ENCODE measurements at regions not wholly inside any gene's neighbourhood (a gene's known extent, or its start where the extent isn't known, plus 50 kb on each side); places are given as distances from the start of the nearest gene placed in this dataset.

- Histone ChIP-seq H3K36me3 (ENCODE audit: insufficient read depth, low read length) (no peaks in the 10 kb centered on the region), H3K4me2 (ENCODE audit: low read depth, low read length, poor library complexity, severe bottlenecking) (no peak overlapping the region), H3K27me3 (ENCODE audit: insufficient read depth, low read length, poor library complexity, severe bottlenecking) (no peaks in the 10 kb centered on the region), H3K9ac (ENCODE audit: low read depth, low read length, poor library complexity, severe bottlenecking) (no peak overlapping the region), H3K79me2 (ENCODE audit: insufficient read depth, low read length) (no peaks in the 10 kb centered on the region), H3K9me2 (replicated peaks; ENCODE audit: low read depth, low read length) (no peaks in the 10 kb centered on the region), H3K9me3 (ENCODE audit: insufficient read depth, low read depth, low read length) (no peaks in the 10 kb centered on the region), H3K4me1 (ENCODE audit: insufficient read depth, low read length, poor library complexity, severe bottlenecking) (no peaks in the 10 kb centered on the region), H3K4me3 (ENCODE audit: low read length, poor library complexity, severe bottlenecking) (no peak overlapping the region), H4K20me1 (ENCODE audit: insufficient read depth, low read length, poor library complexity, severe bottlenecking) (no peaks in the 10 kb centered on the region), H2AFZ (ENCODE audit: low read length) (no peak overlapping the region), H3F3A (ENCODE audit: low read depth) (no peaks in the 10 kb centered on the region)
- no peak for TF ChIP-seq EZH2phosphoT487 (IDR thresholded peaks at IDR 0.05; ENCODE audit: borderline replicate concordance)
- TF ChIP-seq, protein P1, sequence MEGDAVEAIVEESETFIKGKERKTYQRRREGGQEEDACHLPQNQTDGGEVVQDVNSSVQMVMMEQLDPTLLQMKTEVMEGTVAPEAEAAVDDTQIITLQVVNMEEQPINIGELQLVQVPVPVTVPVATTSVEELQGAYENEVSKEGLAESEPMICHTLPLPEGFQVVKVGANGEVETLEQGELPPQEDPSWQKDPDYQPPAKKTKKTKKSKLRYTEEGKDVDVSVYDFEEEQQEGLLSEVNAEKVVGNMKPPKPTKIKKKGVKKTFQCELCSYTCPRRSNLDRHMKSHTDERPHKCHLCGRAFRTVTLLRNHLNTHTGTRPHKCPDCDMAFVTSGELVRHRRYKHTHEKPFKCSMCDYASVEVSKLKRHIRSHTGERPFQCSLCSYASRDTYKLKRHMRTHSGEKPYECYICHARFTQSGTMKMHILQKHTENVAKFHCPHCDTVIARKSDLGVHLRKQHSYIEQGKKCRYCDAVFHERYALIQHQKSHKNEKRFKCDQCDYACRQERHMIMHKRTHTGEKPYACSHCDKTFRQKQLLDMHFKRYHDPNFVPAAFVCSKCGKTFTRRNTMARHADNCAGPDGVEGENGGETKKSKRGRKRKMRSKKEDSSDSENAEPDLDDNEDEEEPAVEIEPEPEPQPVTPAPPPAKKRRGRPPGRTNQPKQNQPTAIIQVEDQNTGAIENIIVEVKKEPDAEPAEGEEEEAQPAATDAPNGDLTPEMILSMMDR (conservative IDR thresholded peaks at IDR 0.05; ENCODE audit: low read length), result no peak
Measured at GRCh38 chr5:174396541-174396940, 327.8 kb upstream of the MSX2 start.

- H2AFZ ChIP-seq (ENCODE audit: low read length), result no peak overlapping the region
- no peak overlapping the region for H3K9ac ChIP-seq (ENCODE audit: low read depth, low read length, poor library complexity, severe bottlenecking)
- H3K9me3 ChIP-seq (ENCODE audit: insufficient read depth, low read depth, low read length), result no peaks in the 10 kb centered on the region
- no peaks in the 10 kb centered on the region for H3K36me3 ChIP-seq (ENCODE audit: insufficient read depth, low read length)
- H3K79me2 ChIP-seq (ENCODE audit: insufficient read depth, low read length), result no peaks in the 10 kb centered on the region
- no peaks in the 10 kb centered on the region for H4K20me1 ChIP-seq (ENCODE audit: insufficient read depth, low read length, poor library complexity, severe bottlenecking)
- H3K4me1 ChIP-seq (ENCODE audit: insufficient read depth, low read length, poor library complexity, severe bottlenecking), result no peaks in the 10 kb centered on the region
- H3K9me2 ChIP-seq (replicated peaks; ENCODE audit: low read depth, low read length), result no peaks in the 10 kb centered on the region
- no peak for TF ChIP-seq EZH2phosphoT487 (IDR thresholded peaks at IDR 0.05; ENCODE audit: borderline replicate concordance)
- TF ChIP-seq, protein P1 (conservative IDR thresholded peaks at IDR 0.05; ENCODE audit: low read length), result no peak
- H3K4me3 ChIP-seq (ENCODE audit: low read length, poor library complexity, severe bottlenecking), result no peak overlapping the region
- no peak overlapping the region for H3K4me2 ChIP-seq (ENCODE audit: low read depth, low read length, poor library complexity, severe bottlenecking)
- no peaks in the 10 kb centered on the region for H3K27me3 ChIP-seq (ENCODE audit: insufficient read depth, low read length, poor library complexity, severe bottlenecking)
- no peaks in the 10 kb centered on the region for H3F3A ChIP-seq (ENCODE audit: low read depth)
Measured at GRCh38 chr5:174397206-174397605, 327.2 kb upstream of the MSX2 start.

DNA sequence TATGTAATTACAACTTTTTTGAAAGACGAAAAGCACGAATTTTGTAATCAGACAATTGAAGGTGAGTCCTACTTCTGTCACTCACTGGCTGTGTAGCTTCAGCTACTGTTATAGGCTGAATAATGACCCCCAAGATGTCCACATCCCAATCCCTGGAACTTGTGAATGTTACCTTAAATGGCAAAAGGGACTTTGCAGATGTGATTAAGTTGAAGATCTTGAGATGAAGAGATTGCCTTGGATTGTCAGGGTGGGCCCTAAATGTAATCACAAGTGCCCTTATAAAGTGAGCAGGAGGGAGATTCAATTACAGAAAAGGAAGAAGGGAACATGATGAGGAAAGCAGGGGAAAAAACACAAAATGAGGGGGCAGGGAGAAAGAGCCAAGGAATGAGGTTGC is 326.2 kb upstream of the MSX2 start:
- Histone ChIP-seq H3K4me3 (ENCODE audit: low read length, poor library complexity, severe bottlenecking) (no peak overlapping the region), H3K4me1 (ENCODE audit: insufficient read depth, low read length, poor library complexity, severe bottlenecking) (no peaks in the 10 kb centered on the region), H3K79me2 (ENCODE audit: insufficient read depth, low read length) (no peaks in the 10 kb centered on the region), H2AFZ (ENCODE audit: low read length) (no peak overlapping the region), H3K4me2 (ENCODE audit: low read depth, low read length, poor library complexity, severe bottlenecking) (no peak overlapping the region), H3K9me3 (ENCODE audit: insufficient read depth, low read depth, low read length) (no peaks in the 10 kb centered on the region), H3K36me3 (ENCODE audit: insufficient read depth, low read length) (no peaks in the 10 kb centered on the region), H3K27me3 (ENCODE audit: insufficient read depth, low read length, poor library complexity, severe bottlenecking) (no peaks in the 10 kb centered on the region), H3F3A (ENCODE audit: low read depth) (no peaks in the 10 kb centered on the region), H4K20me1 (ENCODE audit: insufficient read depth, low read length, poor library complexity, severe bottlenecking) (no peaks in the 10 kb centered on the region), H3K9ac (ENCODE audit: low read depth, low read length, poor library complexity, severe bottlenecking) (no peak overlapping the region), H3K9me2 (replicated peaks; ENCODE audit: low read depth, low read length) (no peaks in the 10 kb centered on the region)
- TF ChIP-seq EZH2phosphoT487 (IDR thresholded peaks at IDR 0.05; ENCODE audit: borderline replicate concordance), result no peak
- TF ChIP-seq, protein P1 (conservative IDR thresholded peaks at IDR 0.05; ENCODE audit: low read length), result no peak

Measured in Loucy (cell line).